Stimulated activated CD8-positive, alpha-beta memory T cell treated with anti-CD3 and anti-CD28 coated beads, Interleukin-4, amount 100 ng/mL, for 48 hours (primary cell): ENCODE measurements at regions not wholly inside any gene's neighbourhood (a gene's known extent, or its start where the extent isn't known, plus 50 kb on each side); places are given as distances from the start of the nearest gene placed in this dataset.

Source experiments
- DNase-seq: peaks from one replicate; pipeline ENCODE4 v3.0.0-alpha.2; 2020

DNA sequence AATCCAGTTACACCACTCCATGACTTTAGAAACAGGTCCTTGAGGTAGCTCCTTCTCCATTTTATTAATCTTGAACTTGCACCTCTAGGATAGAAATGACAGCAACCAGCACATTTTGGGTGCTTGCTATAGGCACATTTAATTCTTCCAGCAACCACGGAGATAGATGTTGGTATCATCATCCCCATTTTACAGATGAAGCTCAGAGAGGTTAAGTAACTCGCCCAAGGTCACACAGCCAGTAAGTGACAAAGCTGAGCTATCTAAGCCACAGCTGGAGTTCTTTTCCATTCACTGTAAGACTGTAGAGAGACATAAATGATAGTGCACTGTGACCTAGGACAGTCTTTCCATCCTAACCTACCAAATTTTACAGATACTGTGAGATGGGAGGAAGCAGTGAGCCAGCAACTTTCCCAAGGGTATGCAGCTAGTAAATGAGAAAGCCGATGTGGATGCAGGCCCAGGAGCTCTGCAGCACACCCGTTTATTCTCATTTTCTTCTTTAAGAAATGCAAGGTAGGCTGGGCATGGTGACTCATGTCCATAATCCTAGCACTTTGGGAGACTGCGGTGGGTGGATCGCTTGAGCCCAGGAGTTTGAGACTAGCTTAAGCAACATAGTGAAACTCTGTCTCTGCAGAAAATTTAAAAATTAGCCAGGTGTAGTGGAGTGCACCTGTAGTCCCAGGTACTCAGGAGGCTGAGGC, 103.2 kb downstream of the TBX5 start:
- DNase-seq: no peak

DNA sequence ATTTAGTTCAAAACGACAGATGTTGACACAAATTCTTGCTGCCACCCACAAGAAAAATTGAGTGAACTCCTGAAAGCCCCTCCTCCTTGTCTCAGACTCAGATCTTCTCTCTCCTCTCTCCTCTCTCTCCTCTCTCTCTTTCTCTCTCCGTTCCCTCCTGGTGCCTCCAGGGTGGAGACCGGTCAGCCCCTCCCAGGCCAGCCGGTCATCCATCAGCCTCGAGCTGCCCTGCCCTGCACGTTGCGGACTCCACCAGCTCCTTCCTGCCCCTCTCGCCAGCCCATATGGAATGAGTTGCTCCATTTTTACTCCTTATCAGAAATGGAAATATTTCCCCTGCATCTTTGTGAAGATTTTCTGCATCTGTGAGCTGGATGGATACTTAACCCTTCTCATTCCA, 103.8 kb downstream of the TBX5 start:
- no peak for DNase-seq

DNA sequence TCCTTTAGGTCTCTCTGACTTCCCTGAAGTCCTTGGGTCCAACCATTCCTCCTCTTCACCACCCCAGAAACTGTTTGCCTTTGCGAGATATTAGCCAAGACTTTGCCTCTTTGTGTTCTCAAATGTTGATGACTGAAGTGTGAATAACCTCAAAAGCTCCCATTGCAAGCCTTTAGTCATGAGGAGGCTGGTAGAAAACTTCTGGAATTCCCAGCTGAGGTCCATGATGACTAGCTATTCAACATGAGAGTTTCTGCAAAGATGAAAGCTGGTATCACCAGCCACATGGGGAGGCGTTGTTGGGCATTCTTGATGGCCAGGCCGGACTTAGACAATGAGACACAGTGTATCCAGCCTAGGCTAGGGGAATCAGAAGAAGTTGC, 111.7 kb downstream of the TBX5 start:
- no peak for DNase-seq

DNA sequence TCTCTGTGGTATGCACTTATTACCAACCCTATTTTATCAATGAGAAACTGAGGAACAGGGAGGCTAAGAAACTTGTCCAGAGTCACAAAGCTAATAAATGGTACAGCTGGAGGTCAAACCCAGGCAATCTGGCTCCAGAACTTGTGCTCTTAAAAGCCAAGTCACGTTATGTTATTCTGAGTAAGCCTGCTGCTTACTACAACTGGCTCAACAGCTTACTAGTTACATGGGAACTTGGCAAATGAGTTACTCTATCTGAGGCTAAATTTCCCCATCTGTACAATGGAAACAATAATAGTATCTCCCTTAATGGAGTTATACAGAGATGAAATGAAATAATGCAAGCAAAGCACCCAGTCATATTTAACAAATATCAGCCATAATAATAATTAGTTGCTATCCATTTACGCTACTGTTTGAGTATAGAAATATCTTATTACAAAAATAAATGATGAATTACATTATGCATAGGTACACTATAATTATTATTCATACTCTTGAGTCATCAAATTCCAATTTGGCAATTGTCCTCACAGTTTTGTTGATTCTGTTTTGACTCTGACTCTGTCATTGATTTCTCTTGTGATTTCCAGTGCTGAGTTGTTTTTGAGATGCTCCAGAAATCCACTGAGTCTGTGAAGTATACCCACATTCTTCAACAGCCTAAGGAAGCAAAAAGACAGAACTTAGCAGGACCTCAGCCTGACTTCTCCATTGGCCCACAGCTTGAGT, 112.2 kb downstream of the TBX5 start:
- DNase-seq: no peak

DNA sequence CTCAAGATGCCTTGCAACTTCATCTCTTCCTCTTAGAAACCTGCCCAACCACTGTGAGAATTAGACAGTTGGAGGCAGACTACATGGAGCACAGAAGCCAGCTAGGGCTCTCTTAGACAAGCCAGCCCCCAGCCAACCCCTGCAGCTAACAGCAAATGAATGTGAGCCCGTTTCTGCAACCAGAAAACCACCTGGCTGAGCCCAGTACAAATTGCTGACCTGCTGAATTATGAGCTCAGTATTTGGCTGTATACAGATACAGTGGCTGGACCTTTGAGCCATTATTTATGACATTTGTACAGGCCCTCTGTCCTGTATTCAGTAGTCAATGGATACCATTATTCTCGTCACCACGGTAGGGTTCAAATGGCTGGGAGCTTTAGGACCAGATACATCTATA, 112.9 kb downstream of the TBX5 start:
- no peak for DNase-seq

DNA sequence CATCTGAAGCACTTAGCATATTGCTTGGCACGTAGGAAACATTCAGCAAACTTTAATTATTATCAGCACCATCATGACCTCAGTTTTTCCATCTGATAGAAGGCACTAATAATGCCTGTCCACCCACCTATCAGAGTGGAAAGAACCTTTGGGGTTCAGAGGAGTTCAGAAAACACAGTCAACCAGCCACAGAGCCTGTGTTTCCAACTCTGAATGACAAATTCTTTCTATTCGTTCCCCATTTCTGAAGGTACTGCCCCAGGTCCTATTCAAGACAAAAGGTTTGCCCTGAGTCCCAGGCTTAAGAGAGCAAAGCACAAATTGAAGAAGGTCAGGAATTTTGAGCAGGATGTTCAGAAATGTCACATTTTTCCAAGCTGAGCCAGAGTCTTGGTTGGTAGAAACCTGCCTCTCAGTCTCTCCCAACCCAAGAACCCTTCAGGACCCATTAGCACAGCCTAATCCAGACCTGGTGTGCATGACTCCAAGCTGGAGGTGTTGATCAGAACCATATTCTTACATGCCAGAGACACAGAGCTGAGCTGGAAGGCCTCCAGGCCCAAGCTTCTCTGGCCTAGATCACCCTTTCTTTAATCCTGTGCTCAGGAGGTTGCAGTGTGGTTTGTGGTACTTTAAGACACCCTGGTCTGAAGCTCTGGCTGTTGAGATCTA, 114.4 kb downstream of the TBX5 start:
- no peak for DNase-seq

DNA sequence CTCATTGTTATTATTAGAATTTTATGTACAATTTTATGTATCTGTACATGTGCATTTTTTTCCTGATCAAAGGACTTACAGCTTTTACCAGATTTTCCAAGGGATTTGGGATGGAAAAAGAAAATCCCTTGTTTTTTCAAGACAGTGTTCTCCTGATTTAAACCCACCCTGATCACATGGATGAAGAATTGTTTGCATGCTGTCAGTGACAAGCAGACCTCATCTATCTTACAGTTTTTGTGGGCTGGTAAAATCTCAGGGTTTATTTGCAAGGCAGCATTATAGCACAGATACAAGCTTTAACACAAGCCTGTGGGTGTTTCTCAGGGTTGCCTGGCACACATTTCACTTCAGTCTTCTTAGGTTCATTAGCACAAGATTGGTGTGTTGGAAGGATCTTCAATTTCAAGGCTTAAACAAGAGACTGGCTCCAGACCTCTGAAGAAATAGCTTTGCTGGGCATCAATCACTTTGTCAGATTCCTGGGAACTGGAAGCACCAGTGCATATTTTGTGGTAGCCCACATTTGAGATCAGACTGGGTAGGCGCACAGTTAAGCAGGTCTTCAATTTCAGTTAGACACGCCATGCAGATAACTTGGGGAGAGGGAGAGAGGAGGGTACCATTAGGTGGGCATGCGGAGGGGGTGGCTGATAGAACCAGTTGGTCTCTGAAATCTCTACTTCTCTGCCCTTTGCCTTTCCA, 118.0 kb downstream of the TBX5 start:
- no peak for DNase-seq

DNA sequence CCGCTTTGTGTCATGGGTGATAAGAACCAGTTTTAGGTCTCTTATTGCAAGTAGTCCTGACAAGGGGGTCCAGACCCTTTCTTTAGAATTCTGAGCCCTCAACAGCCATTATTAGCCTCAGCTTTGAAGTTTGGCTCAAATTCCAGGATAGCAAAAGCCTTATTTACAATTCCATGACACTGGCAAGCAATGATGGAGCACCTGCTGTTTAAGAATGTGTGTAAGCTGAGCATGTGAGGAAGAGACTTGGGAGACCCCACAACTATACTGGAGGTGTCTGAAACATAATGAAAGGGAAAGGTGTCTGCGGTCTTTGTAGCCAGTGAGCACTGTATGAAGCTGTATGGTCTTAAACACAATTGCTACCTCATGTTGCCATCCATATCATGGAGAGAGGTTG, 119.8 kb downstream of the TBX5 start:
- no peak for DNase-seq

DNA sequence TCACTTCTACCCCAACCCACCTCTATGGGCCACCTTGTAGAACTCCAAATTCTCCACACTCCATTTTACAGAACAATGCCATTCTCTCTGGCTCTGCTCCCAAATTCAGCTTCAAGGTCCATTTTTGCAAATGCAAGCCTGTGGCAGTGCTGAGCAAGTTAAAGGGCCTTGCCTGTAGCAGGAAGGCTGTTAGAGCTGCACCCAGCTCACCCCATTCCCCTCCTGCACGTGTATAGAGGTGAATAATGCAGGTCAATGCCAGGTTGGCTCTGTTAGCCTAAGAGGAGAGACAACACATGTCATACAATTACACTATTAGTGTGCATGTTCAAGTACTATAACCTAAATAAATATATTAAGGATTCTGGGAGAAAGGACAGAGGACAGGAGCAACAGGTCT, 120.4 kb downstream of the TBX5 start:
- no peak for DNase-seq

DNA sequence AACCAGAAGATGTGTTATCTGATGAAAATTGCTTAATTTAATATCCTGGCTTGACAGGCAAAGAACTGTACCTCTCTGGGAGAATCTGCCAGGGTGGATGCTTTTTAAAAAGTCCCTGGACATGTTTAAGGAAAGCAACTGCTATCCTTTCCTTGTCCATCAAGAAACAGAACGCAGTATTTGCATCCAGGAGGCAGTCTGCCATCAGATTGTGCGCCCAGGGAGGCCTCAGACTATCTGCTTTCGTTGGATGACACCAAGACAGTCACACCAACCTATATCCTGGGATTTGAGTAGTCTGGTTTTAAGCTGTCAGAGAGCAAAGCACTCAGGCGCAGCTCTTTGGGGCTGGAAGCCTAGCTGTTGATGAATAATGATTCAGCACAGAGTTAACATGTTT, 121.9 kb downstream of the TBX5 start:
- DNase-seq: no peak

DNA sequence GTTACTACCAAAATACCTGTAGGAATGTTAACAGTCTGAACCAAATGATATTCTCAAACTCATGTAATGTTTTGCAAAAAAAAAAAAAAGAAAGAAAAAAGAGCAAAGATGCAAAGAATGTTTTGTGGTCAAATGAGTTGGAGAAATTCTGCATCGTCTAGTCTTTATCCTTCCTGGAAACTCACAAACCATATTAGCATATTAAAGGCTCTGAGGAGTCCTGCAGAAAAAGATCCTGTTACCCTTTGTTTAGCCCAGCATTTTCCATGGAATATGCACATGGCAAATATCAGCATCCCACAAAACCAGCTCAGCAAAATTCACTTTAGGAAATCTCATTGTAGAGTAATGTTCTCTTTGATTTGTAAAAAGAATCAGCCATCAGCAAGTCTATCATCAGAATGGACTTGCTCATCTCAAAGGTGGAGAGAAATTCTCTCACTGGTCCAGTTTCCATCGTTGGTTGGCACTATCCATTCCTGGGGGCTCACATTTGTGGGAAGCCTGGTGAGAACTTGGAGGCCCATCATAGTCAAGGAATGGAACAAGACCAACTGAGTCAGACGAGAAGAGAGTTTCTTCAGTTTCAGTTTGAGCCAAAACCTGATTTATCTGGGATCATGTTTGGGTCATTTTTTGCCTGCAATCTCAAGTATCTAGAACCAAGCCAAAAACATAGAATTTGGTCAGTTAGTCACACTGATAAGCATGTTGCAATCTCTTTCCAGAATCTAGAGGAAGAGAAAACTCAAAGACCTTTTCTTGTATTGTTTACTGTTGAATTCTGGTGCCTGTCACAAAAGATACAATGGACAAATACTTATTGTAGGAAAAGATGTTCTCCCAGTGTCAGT, 129.8 kb downstream of the TBX5 start:
- no peak for DNase-seq

DNA sequence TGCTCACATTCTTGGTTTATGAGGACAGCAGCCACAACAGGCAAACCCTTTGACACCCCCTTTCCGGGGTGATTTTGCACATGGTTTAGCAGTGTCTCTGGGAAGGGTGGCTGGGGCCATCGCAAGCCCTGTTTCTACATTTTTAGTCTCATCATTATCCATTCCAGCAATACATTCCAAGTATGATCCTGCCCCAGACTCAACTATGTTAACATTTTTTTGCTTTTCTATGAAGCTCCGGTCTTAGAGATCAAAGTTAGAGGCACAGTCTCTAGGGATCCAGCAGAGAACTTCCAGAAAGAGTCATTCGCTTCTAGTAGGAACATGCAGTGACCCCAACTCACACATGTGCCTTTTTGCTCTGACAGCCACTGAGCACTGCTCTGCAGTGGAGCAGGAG, 130.9 kb downstream of the TBX5 start:
- DNase-seq: no peak

DNA sequence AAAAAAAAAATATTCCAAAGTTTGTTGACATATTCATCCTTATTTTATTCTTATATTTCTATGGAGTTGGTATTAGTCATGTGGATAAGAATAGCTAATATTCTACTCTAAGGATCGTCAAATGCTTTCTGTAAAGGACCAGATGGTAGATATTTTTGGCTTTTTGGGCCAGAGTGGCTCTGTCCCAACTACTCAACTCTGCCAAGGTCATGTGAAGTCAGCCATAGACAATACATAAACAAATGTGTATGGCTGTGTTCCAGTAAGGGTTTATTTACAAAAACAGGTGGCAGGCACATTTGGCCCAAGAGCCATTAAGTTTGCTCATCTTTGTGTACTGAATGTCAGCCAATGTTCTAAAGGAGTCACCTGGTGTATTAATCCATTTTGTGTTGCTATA, 131.8 kb downstream of the TBX5 start:
- DNase-seq: no peak

DNA sequence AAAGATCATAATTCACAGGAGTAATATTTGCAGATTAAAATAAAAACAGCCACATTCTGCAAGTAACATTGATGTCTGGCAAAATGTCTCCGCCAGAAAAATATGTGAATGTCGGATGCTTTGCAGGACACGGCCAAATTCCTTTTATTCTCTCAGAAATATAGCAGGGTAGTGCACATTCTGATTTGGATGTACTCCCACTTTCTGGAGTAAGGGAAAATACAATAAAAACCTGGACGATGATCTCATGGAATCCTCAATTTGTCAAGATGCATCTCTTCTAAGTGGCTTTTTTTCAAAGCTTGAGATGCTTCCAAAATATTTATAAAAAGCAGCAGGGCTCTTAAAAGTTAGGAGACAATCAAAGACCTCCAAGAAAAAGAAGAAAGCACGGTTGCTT, 133.3 kb downstream of the TBX5 start:
- no peak for DNase-seq

DNA sequence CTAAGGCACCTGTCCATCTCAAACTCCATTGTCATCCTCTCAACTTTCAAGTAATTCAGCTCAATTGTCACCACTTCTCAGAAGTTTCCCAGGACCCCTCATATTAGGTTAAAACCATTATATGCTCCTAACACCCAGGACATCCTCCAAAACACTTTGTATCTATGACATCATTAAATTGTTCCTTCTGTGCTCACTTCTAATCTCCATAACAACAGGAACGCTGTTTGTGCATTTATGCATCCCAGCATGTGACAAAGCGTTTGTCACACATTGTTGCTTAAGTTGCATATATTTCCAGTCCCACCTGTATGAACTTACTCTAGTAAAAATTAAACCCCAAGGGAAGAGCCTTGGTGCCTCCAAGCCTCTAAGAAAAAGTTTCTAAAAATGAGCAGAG, 133.9 kb downstream of the TBX5 start:
- DNase-seq: no peak

DNA sequence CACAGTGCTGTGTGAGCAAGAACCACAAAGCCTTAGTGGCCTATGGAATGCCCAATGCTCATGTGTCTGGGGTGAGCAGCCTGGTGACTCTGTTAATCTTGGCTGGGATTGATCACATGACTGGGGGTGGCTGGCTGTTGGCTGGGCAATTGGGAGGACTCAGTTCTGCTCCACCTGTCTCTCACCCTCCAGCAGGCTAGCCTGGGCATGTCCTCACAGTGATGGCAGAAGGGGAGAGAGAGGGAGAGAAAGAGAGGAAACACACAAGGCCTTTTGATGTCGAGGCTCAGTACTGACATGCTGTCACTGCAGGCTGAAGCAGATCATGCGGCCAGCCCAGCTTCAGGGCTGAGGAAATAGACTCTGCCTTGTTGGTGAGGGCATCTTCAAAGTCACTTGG, 136.8 kb downstream of the TBX5 start:
- DNase-seq: no peak

DNA sequence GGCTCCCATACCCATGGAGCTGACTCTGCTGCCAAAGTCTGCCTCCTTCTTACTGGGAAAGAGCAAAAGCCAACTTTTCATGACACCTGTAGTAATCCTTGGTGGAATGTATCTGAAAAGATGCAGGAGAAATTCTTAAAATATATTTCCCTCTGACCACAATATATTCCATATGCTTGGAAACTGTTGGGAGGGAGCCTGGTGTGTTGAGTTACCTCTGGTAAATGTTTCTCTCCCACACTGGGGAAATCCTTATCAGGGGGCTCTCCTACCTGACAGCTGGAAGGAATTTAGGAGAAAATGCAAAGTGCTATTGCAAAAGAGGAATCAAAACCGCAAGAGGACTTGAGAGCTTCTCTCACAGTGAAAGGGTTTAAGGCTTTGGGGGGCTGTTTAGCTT, 139.4 kb downstream of the TBX5 start:
- DNase-seq: no peak

DNA sequence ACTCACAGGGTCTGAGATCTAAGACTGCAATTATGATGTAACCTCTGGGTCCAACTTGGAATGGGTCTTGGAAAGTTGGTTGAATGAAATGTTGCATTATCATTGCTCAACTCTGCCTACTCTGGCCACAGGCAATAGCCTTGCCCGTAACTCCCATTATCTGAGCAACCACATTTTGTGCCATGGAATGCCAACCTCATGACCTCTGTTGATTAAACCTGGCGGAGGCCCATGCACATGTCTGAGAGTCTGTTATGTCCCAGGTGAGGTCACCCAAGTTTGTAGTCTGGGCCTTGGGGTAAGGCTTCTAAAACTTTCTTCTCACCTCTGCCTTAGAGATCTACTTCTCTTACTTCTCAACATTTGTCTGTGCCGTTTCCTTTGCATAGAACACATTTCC, 140.9 kb downstream of the TBX5 start:
- no peak for DNase-seq

DNA sequence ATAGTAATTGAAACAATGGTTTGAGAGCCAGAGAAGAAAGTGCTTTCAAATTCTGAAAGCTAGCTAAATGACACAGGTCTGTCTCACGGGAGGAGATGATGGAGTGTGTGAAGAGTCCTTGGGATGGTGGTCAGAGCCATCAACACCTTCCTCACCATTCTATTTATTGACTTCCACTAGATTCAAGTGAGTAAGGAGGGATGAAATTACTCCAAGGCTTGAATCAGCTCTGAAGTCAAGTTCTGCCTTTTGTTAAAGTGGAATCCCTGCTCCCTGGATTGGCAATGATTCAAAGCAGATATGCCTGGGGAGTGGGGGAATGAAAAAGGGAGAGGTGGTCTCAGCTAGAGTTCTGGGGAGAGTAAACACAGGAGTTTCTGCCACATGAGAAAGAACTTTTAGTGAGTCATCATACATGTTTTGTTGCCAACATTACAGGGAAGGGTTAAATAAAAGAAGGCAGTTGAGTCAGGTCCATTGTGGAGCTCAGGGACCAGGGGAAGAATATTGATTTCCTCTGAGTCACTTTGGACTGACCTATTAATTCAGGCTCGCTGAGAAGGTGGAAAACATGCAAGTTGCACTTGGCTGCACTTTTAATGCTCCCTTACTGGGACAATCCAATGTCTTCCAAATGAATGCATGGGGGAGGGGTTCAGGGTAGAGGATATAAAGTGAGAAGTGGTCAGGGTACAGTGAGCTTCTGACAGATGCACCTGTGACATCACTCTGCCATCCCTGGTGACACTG, 142.7 kb downstream of the TBX5 start:
- DNase-seq: no peak

DNA sequence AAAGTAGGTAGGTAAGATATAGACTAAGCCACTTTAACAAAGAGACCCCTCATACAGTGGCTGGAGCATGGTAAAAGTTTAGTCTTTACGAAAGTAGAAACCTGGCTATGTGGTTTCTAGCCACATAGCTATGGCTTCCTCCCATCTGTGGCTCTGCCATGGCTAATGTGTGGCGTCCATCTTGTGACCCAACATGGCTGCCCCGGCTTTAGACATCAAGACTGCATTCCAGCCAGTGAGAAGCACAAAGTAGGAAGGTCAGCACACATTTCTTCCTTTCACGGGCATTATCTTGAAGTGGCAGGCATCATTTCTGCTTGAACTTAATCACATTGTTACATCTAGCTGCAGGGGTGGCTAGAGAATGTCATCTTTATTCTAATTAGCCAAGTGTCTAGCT, 148.3 kb downstream of the TBX5 start:
- no peak for DNase-seq

DNA sequence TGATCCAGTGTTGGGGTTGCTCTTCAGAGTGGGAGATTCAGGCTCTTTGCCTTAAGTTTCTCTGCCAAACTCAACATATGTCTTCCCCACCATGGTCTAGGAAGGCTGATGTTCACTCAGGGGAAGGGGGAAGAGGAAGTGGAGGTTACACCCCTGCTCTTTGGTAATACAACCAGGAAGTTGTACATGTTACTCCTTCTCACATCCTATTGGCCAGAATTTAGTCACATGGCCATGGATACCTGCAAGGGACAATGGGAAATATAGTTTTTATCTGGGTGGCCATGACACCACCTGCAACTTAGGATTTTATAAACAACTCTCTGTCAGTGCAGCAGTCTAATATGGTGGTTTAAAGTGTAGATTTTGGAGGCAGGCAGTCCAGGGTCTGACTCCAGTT, 150.9 kb downstream of the TBX5 start:
- no peak for DNase-seq
